DOHH2 (cell line): ENCODE measurements at regions not wholly inside any gene's neighbourhood (a gene's known extent, or its start where the extent isn't known, plus 50 kb on each side); places are given as distances from the start of the nearest gene placed in this dataset.
A peak's percentile ranks its signal among the peaks of the same experiment; 100 is the strongest.

Source experiments
- H3F3A ChIP-seq: fragments of 200-600 bp; sonication (generic), shearing (Covaris generic); 2 replicates; pipeline ENCODE4 v1.6.0; 2016; ENCODE audit warnings: antibody characterized with exemption, mild to moderate bottlenecking; ENCODE audit not compliant: control insufficient read depth, insufficient read depth
- H3K27ac ChIP-seq: fragments of 200-600 bp; sonication (generic); 2 replicates; pipeline ENCODE4 v1.5.1; 2014; ENCODE audit warnings: low read depth, mild to moderate bottlenecking, low read length, moderate library complexity
- H3K27me3 ChIP-seq: fragments of 200-600 bp; sonication (generic); 2 replicates; pipeline ENCODE4 v1.6.1; 2014; ENCODE audit warnings: mild to moderate bottlenecking, low read length, mixed read lengths; ENCODE audit not compliant: control insufficient read depth
- H3K36me3 ChIP-seq: fragments of 200-600 bp; sonication (generic); 2 replicates; pipeline ENCODE4 v1.6.1; 2014; ENCODE audit warnings: mild to moderate bottlenecking, low read length, moderate library complexity, mixed read lengths; ENCODE audit not compliant: control insufficient read depth
- H3K4me1 ChIP-seq: fragments of 200-600 bp; sonication (generic); 2 replicates; pipeline ENCODE4 v1.6.1; 2014; ENCODE audit warnings: mild to moderate bottlenecking, low read length, mixed read lengths; ENCODE audit not compliant: control insufficient read depth
- H3K4me2 ChIP-seq: fragments of 200-600 bp; sonication (generic); 2 replicates; pipeline ENCODE4 v1.6.0; 2014; ENCODE audit warnings: mild to moderate bottlenecking, low read length, moderate library complexity
- H3K4me3 ChIP-seq: fragments of 200-600 bp; sonication (generic); 2 replicates; pipeline ENCODE4 v1.5.1; 2014; ENCODE audit warnings: mild to moderate bottlenecking, low read length, mixed read lengths
- H3K79me2 ChIP-seq: fragments of 200-600 bp; sonication (generic); 2 replicates; pipeline ENCODE4 v1.6.1; 2014; ENCODE audit warnings: mild to moderate bottlenecking, low read length, mixed read lengths; ENCODE audit not compliant: control insufficient read depth
- H3K9me2 ChIP-seq: fragments of 200-600 bp; sonication (generic); replicated peaks from 2 replicates; pipeline ENCODE4 v1.6.1; 2014; ENCODE audit warnings: mild to moderate bottlenecking, low read length, mixed read lengths; ENCODE audit not compliant: control insufficient read depth
- H3K9me3 ChIP-seq: fragments of 200-600 bp; sonication (generic); 2 replicates; pipeline ENCODE4 v1.6.1; 2014; ENCODE audit warnings: antibody characterized with exemption, low read length, mixed read lengths; ENCODE audit not compliant: control insufficient read depth, insufficient read depth
- H4K20me1 ChIP-seq: fragments of 200-600 bp; sonication (generic); 2 replicates; pipeline ENCODE4 v1.6.0; 2014; ENCODE audit warnings: low read depth, mild to moderate bottlenecking, antibody characterized with exemption, low read length, moderate library complexity; ENCODE audit not compliant: control insufficient read depth, insufficient read depth
- EZH2phosphoT487 ChIP-seq: fragments of 200-600 bp; sonication (generic); IDR thresholded peaks from 2 replicates; pipeline ENCODE4 v1.6.1; 2017; ENCODE audit warnings: borderline replicate concordance, mild to moderate bottlenecking, antibody characterized with exemption, low read length, moderate library complexity, mixed read lengths
- TF ChIP-seq, protein P1 (sequence below): fragments of 200-600 bp; sonication (generic); IDR thresholded peaks from one replicate; pipeline ENCODE4 v1.5.1; 2014; ENCODE audit warnings: antibody characterized with exemption, mild to moderate bottlenecking, low read depth, low read length; ENCODE audit not compliant: poor library complexity, severe bottlenecking

- Histone ChIP-seq H3K27ac (no peak overlapping the region), H4K20me1 (no peaks in the 10 kb centered on the region), H3K4me1 (no peaks in the 10 kb centered on the region), H3K4me3 (no peak overlapping the region), H3K27me3 (peaks cover 3% of the 10 kb centered on the region; the same call in 1 of the 2 replicates), H3F3A (no peaks in the 10 kb centered on the region), H3K9me2 (no peaks in the 10 kb centered on the region), H3K4me2 (no peak overlapping the region), H3K36me3 (no peaks in the 10 kb centered on the region), H3K79me2 (no peaks in the 10 kb centered on the region), H3K9me3 (no peaks in the 10 kb centered on the region)
- TF ChIP-seq, protein P1, sequence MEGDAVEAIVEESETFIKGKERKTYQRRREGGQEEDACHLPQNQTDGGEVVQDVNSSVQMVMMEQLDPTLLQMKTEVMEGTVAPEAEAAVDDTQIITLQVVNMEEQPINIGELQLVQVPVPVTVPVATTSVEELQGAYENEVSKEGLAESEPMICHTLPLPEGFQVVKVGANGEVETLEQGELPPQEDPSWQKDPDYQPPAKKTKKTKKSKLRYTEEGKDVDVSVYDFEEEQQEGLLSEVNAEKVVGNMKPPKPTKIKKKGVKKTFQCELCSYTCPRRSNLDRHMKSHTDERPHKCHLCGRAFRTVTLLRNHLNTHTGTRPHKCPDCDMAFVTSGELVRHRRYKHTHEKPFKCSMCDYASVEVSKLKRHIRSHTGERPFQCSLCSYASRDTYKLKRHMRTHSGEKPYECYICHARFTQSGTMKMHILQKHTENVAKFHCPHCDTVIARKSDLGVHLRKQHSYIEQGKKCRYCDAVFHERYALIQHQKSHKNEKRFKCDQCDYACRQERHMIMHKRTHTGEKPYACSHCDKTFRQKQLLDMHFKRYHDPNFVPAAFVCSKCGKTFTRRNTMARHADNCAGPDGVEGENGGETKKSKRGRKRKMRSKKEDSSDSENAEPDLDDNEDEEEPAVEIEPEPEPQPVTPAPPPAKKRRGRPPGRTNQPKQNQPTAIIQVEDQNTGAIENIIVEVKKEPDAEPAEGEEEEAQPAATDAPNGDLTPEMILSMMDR, result no peak
- TF ChIP-seq EZH2phosphoT487, result no peak
Observed at GRCh38 chr20:58088105-58088504, 140.3 kb downstream of the ANKRD60 start.

DNA sequence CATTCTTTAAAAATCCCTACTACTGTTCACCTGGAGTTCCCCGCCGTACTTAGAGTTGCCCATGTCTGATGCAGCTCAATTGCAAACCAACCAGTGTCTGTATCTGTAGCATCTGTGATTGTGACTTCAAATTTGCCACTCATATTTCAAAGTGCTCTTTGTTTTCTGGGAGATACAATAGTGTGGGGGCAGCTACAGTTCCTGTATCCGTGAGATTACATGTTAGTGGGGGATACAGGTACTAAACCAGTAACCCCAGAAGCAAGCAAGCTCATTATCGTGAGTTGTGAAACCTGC lies 140.9 kb downstream of the ANKRD60 start:
- no peaks in the 10 kb centered on the region for H4K20me1 ChIP-seq
- no peak for TF ChIP-seq EZH2phosphoT487
- TF ChIP-seq, protein P1, result no peak
- no peaks in the 10 kb centered on the region for H3K9me2 ChIP-seq
- no peak overlapping the region for H3K4me2 ChIP-seq
- H3K36me3 ChIP-seq, result no peaks in the 10 kb centered on the region
- no peaks in the 10 kb centered on the region for H3K4me1 ChIP-seq
- H3K4me3 ChIP-seq, result no peak overlapping the region
- no peaks in the 10 kb centered on the region for H3K9me3 ChIP-seq
- no peaks in the 10 kb centered on the region for H3K79me2 ChIP-seq
- H3K27ac ChIP-seq, result no peak overlapping the region
- peaks cover 3% of the 10 kb centered on the region; the same call in 1 of the 2 replicates for H3K27me3 ChIP-seq
- H3F3A ChIP-seq, result no peaks in the 10 kb centered on the region

DNA sequence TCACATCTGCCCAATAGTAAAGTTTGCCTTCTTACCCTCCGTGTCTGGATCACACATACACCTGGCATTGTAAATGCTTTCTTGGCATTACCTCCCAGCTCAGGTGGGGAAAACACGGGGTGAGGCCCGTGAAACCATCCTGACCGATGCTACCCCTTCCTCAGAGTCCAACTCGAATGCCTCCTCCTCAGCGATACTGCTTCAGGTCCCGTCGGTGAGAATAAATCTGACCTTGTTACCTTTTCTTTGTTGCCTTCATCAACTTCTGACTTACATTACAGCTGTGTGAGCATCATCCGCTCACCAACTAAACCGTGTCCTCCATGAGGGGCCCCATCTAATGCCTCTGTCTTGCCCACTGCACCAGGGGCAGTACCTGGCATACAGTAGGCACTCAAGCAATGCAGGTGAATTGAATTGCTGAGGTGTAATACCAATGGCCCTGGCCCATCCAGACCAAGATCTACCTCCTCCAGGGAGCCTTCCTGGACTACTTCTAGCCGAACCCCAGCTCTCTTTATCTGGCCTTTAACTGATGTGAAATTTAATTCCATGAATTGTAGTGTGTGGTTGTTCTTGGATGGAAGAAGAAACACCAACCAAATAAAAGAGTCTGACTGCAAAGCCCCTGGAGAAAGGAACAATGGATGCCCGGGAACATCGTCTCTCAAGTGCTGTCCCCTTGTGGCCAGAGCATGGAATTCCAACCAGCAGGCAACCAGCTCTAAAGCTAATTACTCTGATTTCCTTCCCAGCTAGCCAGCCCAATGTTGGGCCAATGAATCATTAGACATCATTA lies 141.5 kb downstream of the ANKRD60 start:
- Histone ChIP-seq H3K79me2 (no peaks in the 10 kb centered on the region), H3K9me2 (no peaks in the 10 kb centered on the region), H3K4me2 (no peak overlapping the region), H3K9me3 (no peaks in the 10 kb centered on the region), H3K4me1 (no peaks in the 10 kb centered on the region), H3F3A (no peaks in the 10 kb centered on the region), H3K36me3 (no peaks in the 10 kb centered on the region), H3K4me3 (no peak overlapping the region), H3K27me3 (peaks cover 7% of the 10 kb centered on the region; the same call in 1 of the 2 replicates), H4K20me1 (no peaks in the 10 kb centered on the region), H3K27ac (no peak overlapping the region)
- no peak for TF ChIP-seq EZH2phosphoT487
- TF ChIP-seq, protein P1, result peak; percentile 95
